ENCODE measurements at regions not wholly inside any gene's neighbourhood (a gene's known extent, or its start where the extent isn't known, plus 50 kb on each side); places are given as distances from the start of the nearest gene placed in this dataset.

DNA sequence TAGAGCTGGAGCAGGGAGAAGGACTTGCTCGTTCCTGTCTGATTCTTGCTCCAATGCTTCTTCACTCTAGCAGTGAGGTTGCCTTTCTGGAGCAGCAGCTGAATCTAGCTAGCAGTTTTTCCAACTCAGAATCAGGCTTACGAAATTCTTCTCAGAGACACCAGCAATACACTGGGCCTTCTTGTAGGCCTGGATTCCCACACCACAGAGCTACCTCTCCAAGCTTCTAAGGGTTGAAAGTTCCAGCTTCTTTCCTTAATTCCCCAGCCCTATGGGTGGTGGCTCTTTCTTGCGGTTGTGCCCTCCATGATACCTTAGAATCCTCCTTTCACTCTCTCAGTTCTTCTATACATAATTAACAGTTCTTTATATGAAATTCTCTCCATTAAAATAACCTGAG, 586.6 kb downstream of the INHBA start:
- TF ChIP-seq, protein P1, sequence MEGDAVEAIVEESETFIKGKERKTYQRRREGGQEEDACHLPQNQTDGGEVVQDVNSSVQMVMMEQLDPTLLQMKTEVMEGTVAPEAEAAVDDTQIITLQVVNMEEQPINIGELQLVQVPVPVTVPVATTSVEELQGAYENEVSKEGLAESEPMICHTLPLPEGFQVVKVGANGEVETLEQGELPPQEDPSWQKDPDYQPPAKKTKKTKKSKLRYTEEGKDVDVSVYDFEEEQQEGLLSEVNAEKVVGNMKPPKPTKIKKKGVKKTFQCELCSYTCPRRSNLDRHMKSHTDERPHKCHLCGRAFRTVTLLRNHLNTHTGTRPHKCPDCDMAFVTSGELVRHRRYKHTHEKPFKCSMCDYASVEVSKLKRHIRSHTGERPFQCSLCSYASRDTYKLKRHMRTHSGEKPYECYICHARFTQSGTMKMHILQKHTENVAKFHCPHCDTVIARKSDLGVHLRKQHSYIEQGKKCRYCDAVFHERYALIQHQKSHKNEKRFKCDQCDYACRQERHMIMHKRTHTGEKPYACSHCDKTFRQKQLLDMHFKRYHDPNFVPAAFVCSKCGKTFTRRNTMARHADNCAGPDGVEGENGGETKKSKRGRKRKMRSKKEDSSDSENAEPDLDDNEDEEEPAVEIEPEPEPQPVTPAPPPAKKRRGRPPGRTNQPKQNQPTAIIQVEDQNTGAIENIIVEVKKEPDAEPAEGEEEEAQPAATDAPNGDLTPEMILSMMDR (IDR thresholded peaks at IDR 0.05) = no peak
- TF ChIP-seq POLR2A (IDR thresholded peaks at IDR 0.05; ENCODE audit: low read depth) = no peak
- TF ChIP-seq EP300 (IDR thresholded peaks at IDR 0.05) = no peak
- no peak for TF ChIP-seq POLR2AphosphoS5 (IDR thresholded peaks at IDR 0.05)
